Thyroid gland (tissue), 4 donors: ENCODE measurements at regions not wholly inside any gene's neighbourhood (a gene's known extent, or its start where the extent isn't known, plus 50 kb on each side); places are given as distances from the start of the nearest gene placed in this dataset.

Experiments used
- DNase-seq, 2 donors: peaks; one replicate each; pipeline ENCODE4 v3.0.0-alpha.2; 2019
- H3K27ac ChIP-seq, 3 donors: fragments of 200-600 bp; sonication (generic); 1 replicate in 2 of 3; 2 replicates in 1 of 3; pipeline ENCODE4 v1.5.1; 2016 to 2019; ENCODE audit warnings: mild to moderate bottlenecking in 1 of 3, moderate library complexity in 1 of 3
- H3K27me3 ChIP-seq: fragments of 200-600 bp; sonication (generic); one replicate; pipeline ENCODE4 v1.5.1; 2019
- H3K36me3 ChIP-seq, 2 donors: fragments of 200-600 bp; sonication (generic); one replicate each; pipeline ENCODE4 v1.5.1; 2016 to 2019
- H3K4me1 ChIP-seq, 2 donors: fragments of 200-600 bp; sonication (generic); one replicate each; pipeline ENCODE4 v1.5.1; 2017 to 2019
- H3K4me3 ChIP-seq, 3 donors: fragments of 200-600 bp; sonication (generic); replicated peaks in 1 of 3; 1 replicate in 2 of 3; 2 replicates in 1 of 3; pipeline ENCODE4 v1.5.1; 2016; ENCODE audit warnings: mild to moderate bottlenecking in 1 of 3
- H3K9me3 ChIP-seq: fragments of 200-600 bp; sonication (generic); one replicate; pipeline ENCODE4 v1.5.1; 2017
- POLR2A ChIP-seq, 2 donors: fragments of 450-650 bp; IDR thresholded peaks; one replicate each; pipeline ENCODE4 v1.6.1; 2017; ENCODE audit warnings: antibody characterized with exemption in 2 of 2, mild to moderate bottlenecking in 2 of 2, moderate library complexity in 1 of 2
- WGBS, 2 donors: methylation state at CpG; one replicate each; pipeline ENCODE4 v1.1.5; 2017; 5-methylcytosine and 5-hydroxymethylcytosine counted together
- intact Hi-C: fragments of 100-400 bp; cut with DNase I; formaldehyde crosslinking; loops from one replicate; pipeline ENCODE4 v1.15.1; 2023
- TF ChIP-seq, protein P1 (sequence below), 6 experiments: fragments of 200-600 bp in 3 of 6; fragments of 450-650 bp in 3 of 6; sonication (generic) in 3 of 6; IDR thresholded peaks; one replicate each; pipeline ENCODE4 v1.5.1; 2016 to 2019; ENCODE audit warnings: antibody characterized with exemption in 6 of 6, mild to moderate bottlenecking in 2 of 6, inconsistent platforms in 1 of 6, moderate library complexity in 1 of 6

DNA sequence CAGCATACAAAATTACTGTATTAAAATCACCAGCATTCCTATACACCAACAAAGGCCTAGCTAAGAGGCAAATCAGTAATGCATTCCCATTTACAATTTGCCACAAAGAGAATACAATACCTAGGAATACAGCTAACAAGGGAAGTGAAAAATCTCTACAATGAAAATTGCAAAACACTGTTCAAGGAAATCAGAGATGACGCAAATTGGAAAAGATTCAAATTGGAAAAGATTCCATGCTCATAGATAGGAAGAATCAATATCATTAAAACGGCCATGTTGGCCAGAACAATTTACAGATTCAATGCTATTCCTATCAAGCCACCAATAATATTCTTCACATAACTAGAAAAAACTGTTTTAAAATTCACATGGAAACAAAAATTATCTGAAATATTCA is 123.0 kb upstream of the ANO5 start:
- DNase-seq, result no peak
- Histone ChIP-seq H3K4me1 (no peaks in the 10 kb centered on the region), H3K27me3 (no peaks in the 10 kb centered on the region), H3K36me3 (no peaks in the 10 kb centered on the region), H3K9me3 (no peaks in the 10 kb centered on the region), H3K4me3 (no peak overlapping the region), H3K27ac (no peak overlapping the region)
- WGBS, 2 donors, result 66 to 76% methylated on average over 2 of the region's 2 CpGs
- TF ChIP-seq POLR2A (IDR thresholded peaks at IDR 0.05), result no peak
- TF ChIP-seq, protein P1, sequence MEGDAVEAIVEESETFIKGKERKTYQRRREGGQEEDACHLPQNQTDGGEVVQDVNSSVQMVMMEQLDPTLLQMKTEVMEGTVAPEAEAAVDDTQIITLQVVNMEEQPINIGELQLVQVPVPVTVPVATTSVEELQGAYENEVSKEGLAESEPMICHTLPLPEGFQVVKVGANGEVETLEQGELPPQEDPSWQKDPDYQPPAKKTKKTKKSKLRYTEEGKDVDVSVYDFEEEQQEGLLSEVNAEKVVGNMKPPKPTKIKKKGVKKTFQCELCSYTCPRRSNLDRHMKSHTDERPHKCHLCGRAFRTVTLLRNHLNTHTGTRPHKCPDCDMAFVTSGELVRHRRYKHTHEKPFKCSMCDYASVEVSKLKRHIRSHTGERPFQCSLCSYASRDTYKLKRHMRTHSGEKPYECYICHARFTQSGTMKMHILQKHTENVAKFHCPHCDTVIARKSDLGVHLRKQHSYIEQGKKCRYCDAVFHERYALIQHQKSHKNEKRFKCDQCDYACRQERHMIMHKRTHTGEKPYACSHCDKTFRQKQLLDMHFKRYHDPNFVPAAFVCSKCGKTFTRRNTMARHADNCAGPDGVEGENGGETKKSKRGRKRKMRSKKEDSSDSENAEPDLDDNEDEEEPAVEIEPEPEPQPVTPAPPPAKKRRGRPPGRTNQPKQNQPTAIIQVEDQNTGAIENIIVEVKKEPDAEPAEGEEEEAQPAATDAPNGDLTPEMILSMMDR (IDR thresholded peaks at IDR 0.05), result no peak
- intact Hi-C loops, result no loop called here

DNA sequence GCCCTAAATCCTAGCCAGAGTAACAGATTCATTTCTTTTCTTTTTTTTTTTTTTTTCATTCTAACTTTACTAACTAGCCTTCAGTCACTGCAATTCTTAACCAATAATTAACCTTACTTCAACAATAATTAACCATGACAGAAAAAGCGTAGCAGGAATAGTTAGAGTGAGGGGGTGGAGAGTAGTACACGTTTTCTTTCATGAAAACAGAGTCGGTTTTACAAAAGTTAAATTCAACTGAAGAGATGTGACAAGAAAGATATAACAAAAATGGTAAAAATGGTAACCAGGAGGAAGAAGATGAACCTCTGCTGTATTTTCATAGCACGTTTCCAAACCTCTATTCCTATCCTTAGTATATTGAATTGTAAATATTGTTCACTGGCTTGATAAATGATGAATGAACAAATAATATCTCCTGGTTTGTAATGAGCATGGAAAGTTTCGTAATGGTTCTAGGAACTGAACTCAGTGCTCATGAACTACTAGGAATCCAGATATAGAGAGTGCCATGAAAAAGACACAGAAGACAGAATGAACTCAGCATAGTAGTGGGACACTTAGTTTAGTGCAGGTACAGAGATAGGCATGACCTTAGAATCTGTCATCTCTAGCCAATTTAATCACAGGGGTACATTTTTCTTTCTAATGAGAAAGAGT is 116.5 kb upstream of the ANO5 start:
- Histone ChIP-seq H3K9me3 (no peaks in the 10 kb centered on the region), H3K4me3 (no peak overlapping the region), H3K27ac (no peak overlapping the region), H3K36me3 (no peaks in the 10 kb centered on the region), H3K27me3 (no peaks in the 10 kb centered on the region), H3K4me1 (no peaks in the 10 kb centered on the region)
- 74 to 78% methylated on average over 5 of the region's 5 CpGs for WGBS, 2 donors
- no peak for TF ChIP-seq POLR2A (IDR thresholded peaks at IDR 0.05)
- TF ChIP-seq, protein P1 (IDR thresholded peaks at IDR 0.05), result no peak
- DNase-seq, result no peak
- intact Hi-C loops, result no loop called here

DNA sequence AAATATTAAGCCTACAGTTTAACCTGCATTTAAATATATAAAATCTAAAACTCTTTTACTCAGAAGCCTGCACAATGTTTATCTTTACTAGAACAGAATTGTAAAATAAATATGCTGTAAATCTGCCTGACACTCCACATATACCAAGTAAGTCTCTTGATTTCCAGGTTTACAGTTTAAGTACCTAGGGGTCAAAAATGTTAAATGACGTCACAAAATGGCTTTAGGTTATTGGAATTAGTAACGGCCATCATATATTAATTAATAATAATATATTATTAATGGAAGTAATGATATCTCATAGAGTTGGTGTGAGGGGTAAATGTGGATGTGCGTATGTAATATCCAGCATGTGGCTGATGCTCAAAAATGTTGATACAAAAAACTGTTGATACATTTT is 114.8 kb upstream of the ANO5 start:
- no peak overlapping the region for H3K4me3 ChIP-seq
- H3K9me3 ChIP-seq, result no peaks in the 10 kb centered on the region
- TF ChIP-seq, protein P1 (IDR thresholded peaks at IDR 0.05), result no peak
- TF ChIP-seq POLR2A (IDR thresholded peaks at IDR 0.05), result no peak
- no peak overlapping the region for H3K27ac ChIP-seq
- H3K27me3 ChIP-seq, result no peaks in the 10 kb centered on the region
- H3K4me1 ChIP-seq, result no peaks in the 10 kb centered on the region
- DNase-seq, result no peak
- intact Hi-C loops, result no loop called here
- no peaks in the 10 kb centered on the region for H3K36me3 ChIP-seq
- 74 to 76% methylated on average over 3 of the region's 3 CpGs for WGBS, 2 donors

DNA sequence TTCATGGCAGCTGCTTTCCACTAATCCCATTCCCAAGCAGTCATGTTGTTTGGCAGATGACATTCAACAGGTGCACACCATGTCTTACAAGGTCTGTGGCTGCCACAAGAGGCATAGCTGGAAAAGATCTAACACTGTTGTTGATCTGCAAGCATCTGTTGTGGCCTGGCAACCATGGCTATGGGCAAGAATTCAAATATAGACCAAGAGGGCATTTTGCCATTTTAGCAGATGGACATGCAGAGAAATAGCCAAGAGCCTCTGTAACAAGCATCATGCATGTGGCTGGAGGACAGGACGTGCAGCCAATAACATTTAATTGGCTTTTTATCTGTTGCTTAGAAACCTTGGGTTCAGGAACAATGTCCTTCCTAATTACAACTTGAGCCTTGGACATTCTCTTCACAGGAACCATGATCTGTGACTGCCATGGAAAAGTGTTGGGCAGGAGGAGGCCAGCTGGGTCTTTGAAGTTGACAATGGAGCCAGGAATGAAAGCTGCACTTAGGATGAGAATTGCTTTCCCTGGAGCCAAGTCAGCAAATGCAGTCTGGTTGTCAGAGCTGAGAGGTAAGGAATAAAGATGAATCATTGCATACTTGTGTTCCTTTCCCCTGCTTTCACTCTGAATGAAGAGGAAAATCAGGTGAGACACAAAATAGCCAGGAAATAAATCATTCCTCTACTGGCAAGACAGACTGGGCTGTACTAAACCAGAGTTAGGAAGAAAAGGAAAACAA is 113.6 kb upstream of the ANO5 start:
- Histone ChIP-seq H3K9me3 (no peaks in the 10 kb centered on the region), H3K27ac (no peak overlapping the region), H3K4me1 (no peaks in the 10 kb centered on the region), H3K27me3 (no peaks in the 10 kb centered on the region), H3K4me3 (no peak overlapping the region), H3K36me3 (no peaks in the 10 kb centered on the region)
- WGBS, 2 donors, result 71 to 74% methylated on average over 1 of the region's 1 CpG
- no peak for TF ChIP-seq POLR2A (IDR thresholded peaks at IDR 0.05)
- TF ChIP-seq, protein P1 (IDR thresholded peaks at IDR 0.05), result no peak
- DNase-seq, result no peak
- intact Hi-C loops, result no loop called here

DNA sequence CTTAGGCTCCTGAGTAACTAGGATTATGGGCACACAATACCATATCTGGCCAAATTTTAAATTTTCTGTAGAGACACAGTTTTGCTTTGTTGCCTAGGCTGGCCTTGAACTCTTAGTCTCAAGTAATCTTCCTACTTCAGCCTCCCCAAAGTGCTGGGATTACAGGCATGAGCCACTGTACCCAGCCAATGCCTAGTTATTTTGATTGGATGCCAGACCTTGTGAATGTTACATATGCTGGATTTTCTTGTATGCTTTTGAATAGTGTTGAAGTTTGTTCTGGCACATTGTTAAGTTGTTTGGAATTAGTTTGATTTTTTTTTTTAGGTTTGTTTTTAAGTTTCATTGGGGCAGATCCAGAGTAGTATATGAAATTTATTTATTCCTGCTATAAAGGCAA is 110.7 kb upstream of the ANO5 start:
- TF ChIP-seq POLR2A (IDR thresholded peaks at IDR 0.05), result no peak
- TF ChIP-seq, protein P1 (IDR thresholded peaks at IDR 0.05), result no peak
- Histone ChIP-seq H3K4me3 (no peak overlapping the region), H3K4me1 (no peaks in the 10 kb centered on the region), H3K9me3 (no peaks in the 10 kb centered on the region), H3K36me3 (no peaks in the 10 kb centered on the region), H3K27ac (no peak overlapping the region), H3K27me3 (no peaks in the 10 kb centered on the region)
- no peak for DNase-seq
- intact Hi-C loops, result no loop called here
